H1 (cell line): ENCODE measurements at regions not wholly inside any gene's neighbourhood (a gene's known extent, or its start where the extent isn't known, plus 50 kb on each side); places are given as distances from the start of the nearest gene placed in this dataset.

ENCODE experiments used
- CREB1 ChIP-seq: IDR thresholded peaks from 2 replicates; pipeline ENCODE4 v1.6.1; 2012; ENCODE audit warnings: inconsistent platforms
- EZH2 ChIP-seq: fragments of 200-600 bp; sonication (generic); IDR thresholded peaks from 2 replicates; pipeline ENCODE4 v1.7.1; 2012; ENCODE audit warnings: low read depth, mild to moderate bottlenecking, moderate library complexity, low read length, inconsistent platforms; ENCODE audit not compliant: severe bottlenecking
- HDAC2 ChIP-seq, 2 experiments: fragments of 300-600 bp in 1 of 2; sonication (generic) in 1 of 2; IDR thresholded peaks; 2 replicates each; pipeline ENCODE4 v1.6.1; 2011 to 2012; ENCODE audit warnings: low read depth in 2 of 2, low read length in 2 of 2, mild to moderate bottlenecking in 2 of 2, moderate library complexity in 2 of 2, borderline replicate concordance in 1 of 2, inconsistent platforms in 1 of 2
- PHF8 ChIP-seq: fragments of 200-600 bp; sonication (generic); conservative IDR thresholded peaks from 2 replicates; pipeline ENCODE4 v1.7.1; 2012; ENCODE audit warnings: low read depth, mild to moderate bottlenecking, inconsistent platforms, low read length, moderate library complexity
- POLR2A ChIP-seq, 2 experiments: IDR thresholded peaks; 1 replicate in 1 of 2; 2 replicates in 1 of 2; pipeline ENCODE4 v1.6.1; 2011; ENCODE audit warnings: low read depth in 2 of 2, low read length in 2 of 2, mild to moderate bottlenecking in 2 of 2; ENCODE audit errors: control extremely low read depth in 1 of 2
- RAD21 ChIP-seq, 2 experiments: IDR thresholded peaks in 1 of 2; conservative IDR thresholded peaks in 1 of 2; 2 replicates each; pipeline ENCODE4 v1.6.1; 2011; ENCODE audit warnings: low read depth in 2 of 2, low read length in 2 of 2, improper control_type of control experiment in 1 of 2, inconsistent platforms in 1 of 2, mild to moderate bottlenecking in 1 of 2, moderate library complexity in 1 of 2
- SRF ChIP-seq: IDR thresholded peaks from 2 replicates; pipeline ENCODE4 v1.6.1; 2011; ENCODE audit warnings: mild to moderate bottlenecking, low read depth, low read length, moderate library complexity
- ZNF274 ChIP-seq: IDR thresholded peaks from 2 replicates; pipeline ENCODE4 v1.7.0; 2012; ENCODE audit warnings: low read length, borderline replicate concordance; ENCODE audit errors: extremely low read depth
- TF ChIP-seq, protein P1 (sequence below), 3 experiments: IDR thresholded peaks; 1 replicate in 2 of 3; 2 replicates in 1 of 3; pipeline versions ENCODE4 v1.5.1 to v1.6.1; 2011; ENCODE audit warnings: low read length in 3 of 3, mild to moderate bottlenecking in 3 of 3, inconsistent platforms in 2 of 3, low read depth in 1 of 3, moderate library complexity in 1 of 3; ENCODE audit not compliant: insufficient read depth in 1 of 3; ENCODE audit errors: control extremely low read depth in 1 of 3
- TF ChIP-seq, protein P2 (sequence below): IDR thresholded peaks from 2 replicates; pipeline ENCODE4 v1.6.1; 2012; ENCODE audit warnings: inconsistent platforms
- TF ChIP-seq, protein P3 (sequence below): IDR thresholded peaks from 2 replicates; pipeline ENCODE4 v1.6.1; 2012; ENCODE audit warnings: inconsistent platforms
- TF ChIP-seq, protein P4 (sequence below): IDR thresholded peaks from 2 replicates; pipeline ENCODE4 v1.6.1; 2011; ENCODE audit warnings: low read length, improper control_type of control experiment

DNA sequence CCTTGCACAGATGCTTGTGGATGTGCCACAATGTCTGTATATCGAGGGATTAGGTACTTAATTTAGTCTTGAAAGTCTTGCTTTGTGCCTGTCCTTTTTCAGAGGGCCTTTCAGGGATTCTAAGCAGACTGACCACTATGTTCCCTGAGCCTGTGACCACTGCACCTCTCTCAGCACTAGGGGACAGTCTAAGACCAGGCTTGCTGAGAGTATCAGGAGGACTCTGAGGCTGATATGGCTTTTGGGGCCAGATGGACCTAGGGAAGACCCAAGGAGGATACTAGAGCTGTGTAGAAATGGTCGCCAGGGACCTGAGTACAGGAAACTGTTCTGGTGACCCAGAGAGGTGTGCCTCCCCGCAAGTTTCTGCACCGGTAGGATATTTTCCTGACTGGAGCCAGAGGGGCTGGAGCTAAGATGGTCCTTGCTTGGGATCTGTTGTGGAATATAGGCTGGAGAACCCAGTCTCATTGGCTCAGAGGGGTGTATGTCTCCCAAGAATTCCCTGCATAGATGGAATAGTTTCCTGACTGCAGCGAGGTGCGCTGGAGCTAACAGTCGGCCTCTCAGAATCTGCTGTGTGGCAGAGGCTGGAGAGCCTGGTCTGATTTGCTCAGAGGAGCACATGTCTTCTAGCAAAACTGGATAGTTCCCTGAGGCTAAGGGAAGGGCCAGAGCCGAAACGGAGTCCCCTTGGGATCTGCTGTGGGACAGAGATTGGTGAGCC, 213.2 kb upstream of the DCBLD2 start:
- TF ChIP-seq EZH2 (no peak), POLR2A (IDR thresholded peaks at IDR 0.05; ENCODE audit: control extremely low read depth in 1 of 2, low read depth in 2 of 2, low read length in 2 of 2) (no peak), HDAC2 (IDR thresholded peaks at IDR 0.05; ENCODE audit: borderline replicate concordance in 1 of 2, low read depth in 2 of 2, low read length in 2 of 2) (no peak), CREB1 (no peak), PHF8 (no peak), SRF (no peak), RAD21 (IDR thresholded peaks at IDR 0.05 in 1 of 2, conservative IDR thresholded peaks at IDR 0.05 in 1 of 2; ENCODE audit: low read depth in 2 of 2, low read length in 2 of 2) (peak; percentile 99), ZNF274 (no peak)
- TF ChIP-seq, protein P1, sequence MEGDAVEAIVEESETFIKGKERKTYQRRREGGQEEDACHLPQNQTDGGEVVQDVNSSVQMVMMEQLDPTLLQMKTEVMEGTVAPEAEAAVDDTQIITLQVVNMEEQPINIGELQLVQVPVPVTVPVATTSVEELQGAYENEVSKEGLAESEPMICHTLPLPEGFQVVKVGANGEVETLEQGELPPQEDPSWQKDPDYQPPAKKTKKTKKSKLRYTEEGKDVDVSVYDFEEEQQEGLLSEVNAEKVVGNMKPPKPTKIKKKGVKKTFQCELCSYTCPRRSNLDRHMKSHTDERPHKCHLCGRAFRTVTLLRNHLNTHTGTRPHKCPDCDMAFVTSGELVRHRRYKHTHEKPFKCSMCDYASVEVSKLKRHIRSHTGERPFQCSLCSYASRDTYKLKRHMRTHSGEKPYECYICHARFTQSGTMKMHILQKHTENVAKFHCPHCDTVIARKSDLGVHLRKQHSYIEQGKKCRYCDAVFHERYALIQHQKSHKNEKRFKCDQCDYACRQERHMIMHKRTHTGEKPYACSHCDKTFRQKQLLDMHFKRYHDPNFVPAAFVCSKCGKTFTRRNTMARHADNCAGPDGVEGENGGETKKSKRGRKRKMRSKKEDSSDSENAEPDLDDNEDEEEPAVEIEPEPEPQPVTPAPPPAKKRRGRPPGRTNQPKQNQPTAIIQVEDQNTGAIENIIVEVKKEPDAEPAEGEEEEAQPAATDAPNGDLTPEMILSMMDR (IDR thresholded peaks at IDR 0.05; ENCODE audit: control extremely low read depth in 1 of 3, insufficient read depth in 1 of 3, low read depth in 1 of 3, low read length in 3 of 3): peak; percentile 79 to 96 (median 91)
- TF ChIP-seq, protein P2, sequence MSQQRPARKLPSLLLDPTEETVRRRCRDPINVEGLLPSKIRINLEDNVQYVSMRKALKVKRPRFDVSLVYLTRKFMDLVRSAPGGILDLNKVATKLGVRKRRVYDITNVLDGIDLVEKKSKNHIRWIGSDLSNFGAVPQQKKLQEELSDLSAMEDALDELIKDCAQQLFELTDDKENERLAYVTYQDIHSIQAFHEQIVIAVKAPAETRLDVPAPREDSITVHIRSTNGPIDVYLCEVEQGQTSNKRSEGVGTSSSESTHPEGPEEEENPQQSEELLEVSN: no peak
- TF ChIP-seq, protein P3, sequence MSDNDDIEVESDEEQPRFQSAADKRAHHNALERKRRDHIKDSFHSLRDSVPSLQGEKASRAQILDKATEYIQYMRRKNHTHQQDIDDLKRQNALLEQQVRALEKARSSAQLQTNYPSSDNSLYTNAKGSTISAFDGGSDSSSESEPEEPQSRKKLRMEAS: no peak
- TF ChIP-seq, protein P4, sequence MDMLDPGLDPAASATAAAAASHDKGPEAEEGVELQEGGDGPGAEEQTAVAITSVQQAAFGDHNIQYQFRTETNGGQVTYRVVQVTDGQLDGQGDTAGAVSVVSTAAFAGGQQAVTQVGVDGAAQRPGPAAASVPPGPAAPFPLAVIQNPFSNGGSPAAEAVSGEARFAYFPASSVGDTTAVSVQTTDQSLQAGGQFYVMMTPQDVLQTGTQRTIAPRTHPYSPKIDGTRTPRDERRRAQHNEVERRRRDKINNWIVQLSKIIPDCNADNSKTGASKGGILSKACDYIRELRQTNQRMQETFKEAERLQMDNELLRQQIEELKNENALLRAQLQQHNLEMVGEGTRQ: no peak
